ENCODE measurements at regions not wholly inside any gene's neighbourhood (a gene's known extent, or its start where the extent isn't known, plus 50 kb on each side); places are given as distances from the start of the nearest gene placed in this dataset.

- Histone ChIP-seq H3K9me3 (ENCODE audit: control insufficient read depth, insufficient read depth, low read depth, low read length) (no peaks in the 10 kb centered on the region), H3K4me1 (ENCODE audit: control insufficient read depth, extremely low read depth, insufficient read depth, low read length) (no peaks in the 10 kb centered on the region), H3K36me3 (ENCODE audit: control insufficient read depth, insufficient read depth, low read length) (no peaks in the 10 kb centered on the region), H4K20me1 (ENCODE audit: control insufficient read depth, extremely low read depth, insufficient read depth, low read length) (no peaks in the 10 kb centered on the region), H3K4me2 (ENCODE audit: extremely low read depth, insufficient read depth, low read length) (no peak overlapping the region), H3K27me3 (ENCODE audit: control insufficient read depth, insufficient read depth, low read length) (no peaks in the 10 kb centered on the region), H2AFZ (ENCODE audit: low read length) (no peak overlapping the region), H3K27ac (ENCODE audit: insufficient read depth, low read length) (no peak overlapping the region), H3K79me2 (ENCODE audit: control insufficient read depth, insufficient read depth, low read length) (no peaks in the 10 kb centered on the region), H3K9ac (ENCODE audit: insufficient read depth, low read length) (no peak overlapping the region), H3K4me3 (replicated peaks in 1 of 4; ENCODE audit: control extremely low read depth in 1 of 4, insufficient read depth in 1 of 4, low read depth in 3 of 4, low read length in 4 of 4) (no peak overlapping the region)
- peak in 1 of 2 donors; percentile 45 for DNase-seq (ENCODE audit: low read depth in 2 of 2)
- TF ChIP-seq CTCF (conservative IDR thresholded peaks at IDR 0.05 in 1 of 2, IDR thresholded peaks at IDR 0.05 in 1 of 2; ENCODE audit: low read depth in 1 of 2, low read length in 2 of 2) (no peak), EZH2 (IDR thresholded peaks at IDR 0.05; ENCODE audit: low read length, missing control alignments) (no peak)
Measured at GRCh38 chr7:67754651-67755050, 758.0 kb downstream of the TYW1 start.

- TF ChIP-seq CTCF (conservative IDR thresholded peaks at IDR 0.05 in 1 of 2, IDR thresholded peaks at IDR 0.05 in 1 of 2; ENCODE audit: low read depth in 1 of 2, low read length in 2 of 2) (no peak), EZH2 (IDR thresholded peaks at IDR 0.05; ENCODE audit: low read length, missing control alignments) (no peak)
- no peaks in the 10 kb centered on the region for H4K20me1 ChIP-seq (ENCODE audit: control insufficient read depth, extremely low read depth, insufficient read depth, low read length)
- no peak overlapping the region for H3K9ac ChIP-seq (ENCODE audit: insufficient read depth, low read length)
- no peak overlapping the region for H2AFZ ChIP-seq (ENCODE audit: low read length)
- H3K36me3 ChIP-seq (ENCODE audit: control insufficient read depth, insufficient read depth, low read length): no peaks in the 10 kb centered on the region
- H3K4me3 ChIP-seq (replicated peaks in 1 of 4; ENCODE audit: control extremely low read depth in 1 of 4, insufficient read depth in 1 of 4, low read depth in 3 of 4, low read length in 4 of 4): no peak overlapping the region
- H3K27me3 ChIP-seq (ENCODE audit: control insufficient read depth, insufficient read depth, low read length): no peaks in the 10 kb centered on the region
- no peaks in the 10 kb centered on the region for H3K9me3 ChIP-seq (ENCODE audit: control insufficient read depth, insufficient read depth, low read depth, low read length)
- DNase-seq (ENCODE audit: low read depth in 2 of 2): peak in 1 of 2 donors; percentile 5
- no peak overlapping the region for H3K4me2 ChIP-seq (ENCODE audit: extremely low read depth, insufficient read depth, low read length)
- H3K4me1 ChIP-seq (ENCODE audit: control insufficient read depth, extremely low read depth, insufficient read depth, low read length): no peaks in the 10 kb centered on the region
- H3K27ac ChIP-seq (ENCODE audit: insufficient read depth, low read length): no peak overlapping the region
- H3K79me2 ChIP-seq (ENCODE audit: control insufficient read depth, insufficient read depth, low read length): no peaks in the 10 kb centered on the region
Measured at GRCh38 chr7:67758551-67758950, 761.9 kb downstream of the TYW1 start.

- Histone ChIP-seq H3K9me3 (ENCODE audit: control insufficient read depth, insufficient read depth, low read depth, low read length) (no peaks in the 10 kb centered on the region), H2AFZ (ENCODE audit: low read length) (no peak overlapping the region), H4K20me1 (ENCODE audit: control insufficient read depth, extremely low read depth, insufficient read depth, low read length) (no peaks in the 10 kb centered on the region), H3K4me2 (ENCODE audit: extremely low read depth, insufficient read depth, low read length) (no peak overlapping the region), H3K27ac (ENCODE audit: insufficient read depth, low read length) (no peak overlapping the region), H3K79me2 (ENCODE audit: control insufficient read depth, insufficient read depth, low read length) (no peaks in the 10 kb centered on the region), H3K4me3 (replicated peaks in 1 of 4; ENCODE audit: control extremely low read depth in 1 of 4, insufficient read depth in 1 of 4, low read depth in 3 of 4, low read length in 4 of 4) (no peak overlapping the region), H3K36me3 (ENCODE audit: control insufficient read depth, insufficient read depth, low read length) (no peaks in the 10 kb centered on the region), H3K4me1 (ENCODE audit: control insufficient read depth, extremely low read depth, insufficient read depth, low read length) (no peaks in the 10 kb centered on the region), H3K27me3 (ENCODE audit: control insufficient read depth, insufficient read depth, low read length) (no peaks in the 10 kb centered on the region), H3K9ac (ENCODE audit: insufficient read depth, low read length) (no peak overlapping the region)
- no peak for TF ChIP-seq CTCF (conservative IDR thresholded peaks at IDR 0.05 in 1 of 2, IDR thresholded peaks at IDR 0.05 in 1 of 2; ENCODE audit: low read depth in 1 of 2, low read length in 2 of 2)
- no peak for TF ChIP-seq EZH2 (IDR thresholded peaks at IDR 0.05; ENCODE audit: low read length, missing control alignments)
- DNase-seq (ENCODE audit: low read depth in 2 of 2): peak in 1 of 2 donors; percentile 41
Measured at GRCh38 chr7:67760971-67761370, 764.3 kb downstream of the TYW1 start.

All from fibroblast of lung (primary cell).